ENCODE measurements at regions not wholly inside any gene's neighbourhood (a gene's known extent, or its start where the extent isn't known, plus 50 kb on each side); places are given as distances from the start of the nearest gene placed in this dataset.

DNA sequence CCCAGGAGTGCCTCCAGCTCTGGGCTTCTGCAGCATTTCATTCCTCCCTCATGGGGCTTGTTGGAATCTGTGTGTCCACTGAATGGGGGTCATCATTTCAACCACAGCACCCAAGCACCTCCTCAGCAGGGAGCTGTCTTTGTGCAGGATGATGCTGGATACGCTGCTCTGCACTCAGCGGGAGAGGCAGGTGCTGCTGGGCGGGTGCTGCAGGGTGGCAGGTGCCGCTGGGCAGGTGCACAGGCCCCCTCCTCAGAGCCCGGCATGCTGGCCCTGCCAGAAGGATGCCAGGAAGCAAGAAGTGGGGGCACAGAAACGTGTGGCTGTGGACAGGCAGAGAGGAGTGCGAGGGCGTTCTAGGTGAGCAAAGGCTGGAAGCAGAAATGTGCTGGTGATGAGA, 121.8 kb upstream of the VSTM2B start:
- Histone ChIP-seq H3K9ac (no peak overlapping the region), H3K36me3 (replicated peaks in 1 of 2; ENCODE audit: control insufficient read depth in 1 of 2, insufficient read depth in 2 of 2, low read length in 1 of 2) (no peaks in the 10 kb centered on the region), H2AFZ (ENCODE audit: low read depth) (no peak overlapping the region), H3K27ac (ENCODE audit: low read depth in 2 of 2, low read length in 1 of 2) (no peak overlapping the region), H4K20me1 (ENCODE audit: insufficient read depth) (no peaks in the 10 kb centered on the region), H3K4me3 (ENCODE audit: low read depth in 2 of 2, low read length in 1 of 2) (no peak overlapping the region), H3K4me2 (no peak overlapping the region), H3K9me2 (no peaks in the 10 kb centered on the region), H3K9me3 (no peaks in the 10 kb centered on the region), H3K79me2 (ENCODE audit: insufficient read depth) (no peaks in the 10 kb centered on the region), H3K27me3 (ENCODE audit: insufficient read depth) (peaks cover 47% of the 10 kb centered on the region), H3F3A (replicated peaks; ENCODE audit: insufficient read depth) (no peaks in the 10 kb centered on the region), H3K4me1 (ENCODE audit: control insufficient read depth in 1 of 2, insufficient read depth in 2 of 2, low read depth in 1 of 2, low read length in 1 of 2) (no peaks in the 10 kb centered on the region)
- ChIA-PET POLR2A (no interaction called here), CTCF (no interaction called here)
- DNase-seq = no peak
- TF ChIP-seq POLR2AphosphoS5 (IDR thresholded peaks at IDR 0.05; ENCODE audit: low read depth, low read length) (no peak), RAD21 (IDR thresholded peaks at IDR 0.05; ENCODE audit: low read length) (no peak), CHD2 (IDR thresholded peaks at IDR 0.05; ENCODE audit: low read length, partially characterized antibody) (no peak), FOXJ3 (CRISPR knock-in tag; IDR thresholded peaks at IDR 0.05) (no peak), MAX (IDR thresholded peaks at IDR 0.05; ENCODE audit: low read depth) (no peak), GATA2 (CRISPR knock-in tag; IDR thresholded peaks at IDR 0.05) (no peak), ELF1 (IDR thresholded peaks at IDR 0.05) (no peak), TEAD4 (IDR thresholded peaks at IDR 0.05; ENCODE audit: borderline replicate concordance, insufficient read depth) (no peak), NRF1 (IDR thresholded peaks at IDR 0.05; ENCODE audit: low read depth, low read length) (no peak), RXRA (IDR thresholded peaks at IDR 0.05; ENCODE audit: borderline replicate concordance, low read depth) (no peak), YY1 (IDR thresholded peaks at IDR 0.05; ENCODE audit: low read depth) (no peak), USF2 (IDR thresholded peaks at IDR 0.05; ENCODE audit: borderline replicate concordance, low read depth, low read length) (no peak)
- TF ChIP-seq, protein P1, sequence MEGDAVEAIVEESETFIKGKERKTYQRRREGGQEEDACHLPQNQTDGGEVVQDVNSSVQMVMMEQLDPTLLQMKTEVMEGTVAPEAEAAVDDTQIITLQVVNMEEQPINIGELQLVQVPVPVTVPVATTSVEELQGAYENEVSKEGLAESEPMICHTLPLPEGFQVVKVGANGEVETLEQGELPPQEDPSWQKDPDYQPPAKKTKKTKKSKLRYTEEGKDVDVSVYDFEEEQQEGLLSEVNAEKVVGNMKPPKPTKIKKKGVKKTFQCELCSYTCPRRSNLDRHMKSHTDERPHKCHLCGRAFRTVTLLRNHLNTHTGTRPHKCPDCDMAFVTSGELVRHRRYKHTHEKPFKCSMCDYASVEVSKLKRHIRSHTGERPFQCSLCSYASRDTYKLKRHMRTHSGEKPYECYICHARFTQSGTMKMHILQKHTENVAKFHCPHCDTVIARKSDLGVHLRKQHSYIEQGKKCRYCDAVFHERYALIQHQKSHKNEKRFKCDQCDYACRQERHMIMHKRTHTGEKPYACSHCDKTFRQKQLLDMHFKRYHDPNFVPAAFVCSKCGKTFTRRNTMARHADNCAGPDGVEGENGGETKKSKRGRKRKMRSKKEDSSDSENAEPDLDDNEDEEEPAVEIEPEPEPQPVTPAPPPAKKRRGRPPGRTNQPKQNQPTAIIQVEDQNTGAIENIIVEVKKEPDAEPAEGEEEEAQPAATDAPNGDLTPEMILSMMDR (IDR thresholded peaks at IDR 0.05) = no peak
- WGBS (ENCODE audit: low lambda C conversion rate) = 2% methylated on average over 8 of the region's 8 CpGs

DNA sequence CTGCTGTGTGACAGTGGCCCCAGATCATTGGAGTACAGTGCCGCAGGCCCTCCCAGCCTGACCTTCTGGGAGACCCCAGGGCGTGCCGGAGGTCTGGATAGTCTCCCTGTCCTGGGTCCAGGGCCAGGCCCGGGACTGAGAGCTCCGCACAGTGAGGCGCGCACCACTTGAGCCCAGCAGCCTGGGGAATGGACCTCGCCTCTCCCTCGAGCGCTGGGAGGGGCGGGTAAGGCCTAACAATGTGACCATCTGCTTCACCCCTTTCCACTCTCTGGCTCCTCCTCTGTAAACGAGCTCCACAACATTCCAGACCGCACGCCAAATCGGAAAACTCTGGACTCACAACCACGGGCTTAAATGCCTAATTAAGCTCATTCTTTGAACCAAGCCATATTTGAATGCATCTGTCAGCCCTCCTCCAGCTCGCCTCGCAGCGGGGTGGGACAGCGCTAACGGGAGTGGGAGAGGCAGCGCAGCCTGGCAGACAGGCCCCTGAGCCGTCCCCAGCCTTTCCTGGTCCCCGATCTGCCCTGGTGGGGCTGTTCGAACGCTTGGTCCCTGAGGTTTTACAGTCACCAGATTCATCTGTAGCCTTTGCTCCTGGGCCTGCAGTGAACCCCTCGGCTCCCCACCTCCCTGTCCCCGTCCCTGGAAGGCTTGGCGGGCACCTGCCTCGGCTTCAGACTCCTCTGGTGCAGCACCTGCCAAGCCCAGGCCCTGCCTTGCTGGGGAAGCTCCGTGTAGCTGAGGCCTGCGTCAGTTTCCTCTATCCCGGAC, 120.7 kb upstream of the VSTM2B start:
- Histone ChIP-seq H3K27me3 (ENCODE audit: insufficient read depth) (peaks cover 37% of the 10 kb centered on the region), H2AFZ (ENCODE audit: low read depth) (no peak overlapping the region), H3K4me1 (ENCODE audit: control insufficient read depth in 1 of 2, insufficient read depth in 2 of 2, low read depth in 1 of 2, low read length in 1 of 2) (no peaks in the 10 kb centered on the region), H3K9me2 (no peaks in the 10 kb centered on the region), H3K4me3 (ENCODE audit: low read depth in 2 of 2, low read length in 1 of 2) (no peak overlapping the region), H3F3A (replicated peaks; ENCODE audit: insufficient read depth) (no peaks in the 10 kb centered on the region), H4K20me1 (ENCODE audit: insufficient read depth) (no peaks in the 10 kb centered on the region), H3K79me2 (ENCODE audit: insufficient read depth) (no peaks in the 10 kb centered on the region), H3K27ac (ENCODE audit: low read depth in 2 of 2, low read length in 1 of 2) (no peak overlapping the region), H3K36me3 (replicated peaks in 1 of 2; ENCODE audit: control insufficient read depth in 1 of 2, insufficient read depth in 2 of 2, low read length in 1 of 2) (no peaks in the 10 kb centered on the region), H3K9ac (no peak overlapping the region), H3K9me3 (no peaks in the 10 kb centered on the region), H3K4me2 (no peak overlapping the region)
- CTCF ChIA-PET = no interaction called here
- no peak for DNase-seq
- 6% methylated on average over 28 of the region's 33 CpGs for WGBS (ENCODE audit: low lambda C conversion rate)
- TF ChIP-seq MEF2A (IDR thresholded peaks at IDR 0.05; ENCODE audit: borderline replicate concordance, low read depth) (no peak), RFX5 (IDR thresholded peaks at IDR 0.05; ENCODE audit: low read length) (no peak), TCF12 (IDR thresholded peaks at IDR 0.05) (no peak), SMC3 (IDR thresholded peaks at IDR 0.05; ENCODE audit: low read depth, low read length) (no peak), FOXJ3 (CRISPR knock-in tag; IDR thresholded peaks at IDR 0.05) (no peak), TEAD4 (IDR thresholded peaks at IDR 0.05; ENCODE audit: borderline replicate concordance, insufficient read depth) (no peak), NFIC (IDR thresholded peaks at IDR 0.05; ENCODE audit: borderline replicate concordance) (no peak), TAF1 (IDR thresholded peaks at IDR 0.05; ENCODE audit: borderline replicate concordance, low read depth, low read length) (no peak), IRF3 (IDR thresholded peaks at IDR 0.05; ENCODE audit: low read depth, low read length) (no peak)
- TF ChIP-seq, protein P2, sequence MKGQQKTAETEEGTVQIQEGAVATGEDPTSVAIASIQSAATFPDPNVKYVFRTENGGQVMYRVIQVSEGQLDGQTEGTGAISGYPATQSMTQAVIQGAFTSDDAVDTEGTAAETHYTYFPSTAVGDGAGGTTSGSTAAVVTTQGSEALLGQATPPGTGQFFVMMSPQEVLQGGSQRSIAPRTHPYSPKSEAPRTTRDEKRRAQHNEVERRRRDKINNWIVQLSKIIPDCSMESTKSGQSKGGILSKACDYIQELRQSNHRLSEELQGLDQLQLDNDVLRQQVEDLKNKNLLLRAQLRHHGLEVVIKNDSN (IDR thresholded peaks at IDR 0.05; ENCODE audit: borderline replicate concordance, low read depth) = no peak
- POLR2A ChIA-PET = no interaction called here

All from SK-N-SH (cell line).